Body of pancreas (tissue), 4 donors: ENCODE measurements at regions not wholly inside any gene's neighbourhood (a gene's known extent, or its start where the extent isn't known, plus 50 kb on each side); places are given as distances from the start of the nearest gene placed in this dataset.

ENCODE experiments used
- CTCF ChIP-seq, 7 experiments: fragments of 450-650 bp in 4 of 7; fragments of 200-600 bp in 3 of 7; sonication (generic) in 3 of 7; IDR thresholded peaks; one replicate each; pipeline ENCODE4 v1.5.1; 2016 to 2019; ENCODE audit warnings: antibody characterized with exemption in 7 of 7
- POLR2A ChIP-seq, 3 donors: fragments of 450-650 bp; IDR thresholded peaks; one replicate each; pipeline ENCODE4 v1.6.1; 2016; ENCODE audit warnings: antibody characterized with exemption in 3 of 3, mild to moderate bottlenecking in 2 of 3

GRCh38 chr9:117864385-117865057, 160.3 kb downstream of the TLR4 start:
- TF ChIP-seq CTCF (IDR thresholded peaks at IDR 0.05), result no peak
- no peak for TF ChIP-seq POLR2A (IDR thresholded peaks at IDR 0.05)
